PFSK-1 (cell line): ENCODE measurements at regions not wholly inside any gene's neighbourhood (a gene's known extent, or its start where the extent isn't known, plus 50 kb on each side); places are given as distances from the start of the nearest gene placed in this dataset.

ENCODE experiments used
- FOXP2 ChIP-seq: optimal IDR thresholded peaks from 2 replicates; pipeline ENCODE3; 2011; ENCODE audit warnings: borderline replicate concordance, control low read depth, inconsistent platforms; ENCODE audit not compliant: insufficient read depth; ENCODE audit errors: extremely low read length, extremely low read depth
- POLR2AphosphoS5 ChIP-seq: IDR thresholded peaks from 2 replicates; pipeline ENCODE4 v1.6.1; 2012; ENCODE audit warnings: low read depth, mild to moderate bottlenecking, control low read depth, low read length, moderate library complexity
- REST ChIP-seq, 2 experiments: IDR thresholded peaks; 2 replicates each; pipeline versions ENCODE4 v1.6.1 to v1.8.0; 2011 to 2012; ENCODE audit warnings: low read depth in 2 of 2, low read length in 2 of 2, control low read depth in 1 of 2, inconsistent platforms in 1 of 2, mild to moderate bottlenecking in 1 of 2, moderate library complexity in 1 of 2; ENCODE audit not compliant: insufficient read depth in 1 of 2
- SIN3A ChIP-seq: IDR thresholded peaks from 2 replicates; pipeline ENCODE4 v1.6.1; 2012; ENCODE audit warnings: mild to moderate bottlenecking, low read length, moderate library complexity, borderline replicate concordance; ENCODE audit not compliant: insufficient read depth
- TAF1 ChIP-seq: IDR thresholded peaks from 2 replicates; pipeline ENCODE4 v1.6.1; 2012; ENCODE audit warnings: low read length, control low read depth, borderline replicate concordance; ENCODE audit not compliant: insufficient read depth

GRCh38 chr1:87929906-87930305, 601.2 kb downstream of the LMO4 start:
- TF ChIP-seq POLR2AphosphoS5: no peak
- TF ChIP-seq SIN3A: no peak
- no peak for TF ChIP-seq REST (IDR thresholded peaks at IDR 0.05; ENCODE audit: insufficient read depth in 1 of 2, low read depth in 2 of 2, low read length in 2 of 2)
- no peak for TF ChIP-seq TAF1
- no peak for TF ChIP-seq FOXP2
